DND-41 (cell line): ENCODE measurements at regions not wholly inside any gene's neighbourhood (a gene's known extent, or its start where the extent isn't known, plus 50 kb on each side); places are given as distances from the start of the nearest gene placed in this dataset.

Experiments
- ATAC-seq: fragments of 200-7000 bp; cut with Tn5 transposase; 3 replicates; pipeline ENCODE4 v1.9.1; 2021; ENCODE audit warnings: low read depth; ENCODE audit not compliant: insufficient read depth
- DNase-seq: peaks from one replicate; pipeline ENCODE4 v3.0.0-alpha.2; 2020
- H2AFZ ChIP-seq: 2 replicates; pipeline ENCODE4 v1.6.0; 2012; ENCODE audit warnings: low read depth, low read length
- H3K27ac ChIP-seq: 2 replicates; pipeline ENCODE4 v1.5.1; 2012; ENCODE audit warnings: low read length, inconsistent platforms
- H3K27me3 ChIP-seq: fragments of 200-600 bp; sonication (generic); 2 replicates; pipeline ENCODE4 v1.6.0; 2012; ENCODE audit warnings: low read length, mild to moderate bottlenecking, inconsistent platforms; ENCODE audit not compliant: insufficient read depth, poor library complexity
- H3K36me3 ChIP-seq: 2 replicates; pipeline ENCODE4 v1.5.1; 2012; ENCODE audit warnings: low read length, inconsistent platforms; ENCODE audit not compliant: insufficient read depth
- H3K4me1 ChIP-seq: 2 replicates; pipeline ENCODE4 v1.5.1; 2012; ENCODE audit warnings: mild to moderate bottlenecking, low read length; ENCODE audit not compliant: insufficient read depth
- H3K4me2 ChIP-seq: 2 replicates; pipeline ENCODE4 v1.6.0; 2012; ENCODE audit warnings: mild to moderate bottlenecking, moderate library complexity, low read length, inconsistent platforms; ENCODE audit not compliant: insufficient read depth
- H3K4me3 ChIP-seq, 2 experiments: fragments of 200-600 bp in 1 of 2; shearing (Covaris generic) in 1 of 2; 2 replicates each; pipeline ENCODE4 v1.5.1; 2012 to 2016; ENCODE audit warnings: inconsistent platforms in 2 of 2, low read length in 2 of 2, mild to moderate bottlenecking in 2 of 2, low read depth in 1 of 2, moderate library complexity in 1 of 2
- H3K79me2 ChIP-seq: 2 replicates; pipeline ENCODE4 v1.6.0; 2012; ENCODE audit warnings: low read length, inconsistent platforms; ENCODE audit not compliant: insufficient read depth
- H3K9ac ChIP-seq: 2 replicates; pipeline ENCODE4 v1.6.0; 2012; ENCODE audit warnings: low read depth, mild to moderate bottlenecking, inconsistent platforms, low read length, moderate library complexity
- H3K9me3 ChIP-seq: 2 replicates; pipeline ENCODE4 v1.5.1; 2012; ENCODE audit warnings: low read length, moderate library complexity, mild to moderate bottlenecking, inconsistent platforms; ENCODE audit not compliant: insufficient read depth, severe bottlenecking
- H4K20me1 ChIP-seq: 2 replicates; pipeline ENCODE4 v1.6.0; 2012; ENCODE audit warnings: low read length; ENCODE audit not compliant: insufficient read depth
- CTCF ChIP-seq: IDR thresholded peaks from 2 replicates; pipeline ENCODE4 v1.5.1; 2012; ENCODE audit warnings: borderline replicate concordance, low read length, moderate library complexity, mild to moderate bottlenecking; ENCODE audit not compliant: poor library complexity, severe bottlenecking; ENCODE audit errors: extremely low read depth
- EZH2 ChIP-seq: IDR thresholded peaks from 3 replicates; pipeline ENCODE4 v1.6.1; 2012; ENCODE audit warnings: borderline replicate concordance, low read depth, mild to moderate bottlenecking, moderate library complexity, low read length, inconsistent platforms; ENCODE audit not compliant: severe bottlenecking

- no peak overlapping the region for H3K4me2 ChIP-seq
- H3K27me3 ChIP-seq: no peaks in the 10 kb centered on the region
- no peak for ATAC-seq
- DNase-seq: no peak
- H3K36me3 ChIP-seq: no peaks in the 10 kb centered on the region
- H2AFZ ChIP-seq: no peak overlapping the region
- no peaks in the 10 kb centered on the region for H3K79me2 ChIP-seq
- no peak overlapping the region for H3K4me3 ChIP-seq
- H3K4me1 ChIP-seq: no peaks in the 10 kb centered on the region
- H3K9me3 ChIP-seq: no peaks in the 10 kb centered on the region
- no peaks in the 10 kb centered on the region; the same call in 1 of the 2 replicates for H4K20me1 ChIP-seq
- no peak for TF ChIP-seq EZH2
- TF ChIP-seq CTCF: no peak
- no peak overlapping the region for H3K27ac ChIP-seq
- H3K9ac ChIP-seq: no peak overlapping the region
Observed at GRCh38 chr16:11462036-11462435, 116.8 kb downstream of the RMI2 start.

- H3K9ac ChIP-seq: no peak overlapping the region
- ATAC-seq: no peak
- H3K4me3 ChIP-seq: no peak overlapping the region
- H3K27ac ChIP-seq: no peak overlapping the region
- H4K20me1 ChIP-seq: no peaks in the 10 kb centered on the region; the same call in 1 of the 2 replicates
- DNase-seq: no peak
- H3K4me2 ChIP-seq: no peak overlapping the region
- TF ChIP-seq EZH2 (no peak), CTCF (no peak)
- H3K27me3 ChIP-seq: no peaks in the 10 kb centered on the region
- no peaks in the 10 kb centered on the region for H3K9me3 ChIP-seq
- no peaks in the 10 kb centered on the region for H3K79me2 ChIP-seq
- H3K4me1 ChIP-seq: no peaks in the 10 kb centered on the region
- H2AFZ ChIP-seq: no peak overlapping the region
- no peaks in the 10 kb centered on the region for H3K36me3 ChIP-seq
Observed at GRCh38 chr16:11462861-11463260, 117.6 kb downstream of the RMI2 start.

GRCh38 chr16:11464241-11464640, 119.0 kb downstream of the RMI2 start:
- Histone ChIP-seq H3K4me2 (no peak overlapping the region), H3K9me3 (no peaks in the 10 kb centered on the region), H3K4me3 (no peak overlapping the region), H3K27ac (no peak overlapping the region), H3K27me3 (no peaks in the 10 kb centered on the region), H4K20me1 (no peaks in the 10 kb centered on the region; the same call in 1 of the 2 replicates), H3K9ac (no peak overlapping the region), H3K36me3 (no peaks in the 10 kb centered on the region), H3K79me2 (no peaks in the 10 kb centered on the region), H3K4me1 (no peaks in the 10 kb centered on the region), H2AFZ (no peak overlapping the region)
- ATAC-seq (no peak), DNase-seq (no peak)
- no peak for TF ChIP-seq EZH2
- TF ChIP-seq CTCF: no peak

- H3K36me3 ChIP-seq: no peaks in the 10 kb centered on the region
- no peak overlapping the region for H2AFZ ChIP-seq
- H3K4me1 ChIP-seq: no peaks in the 10 kb centered on the region
- no peak overlapping the region for H3K27ac ChIP-seq
- DNase-seq (no peak), ATAC-seq (no peak)
- no peaks in the 10 kb centered on the region for H3K27me3 ChIP-seq
- no peaks in the 10 kb centered on the region for H3K9me3 ChIP-seq
- TF ChIP-seq EZH2 (no peak), CTCF (no peak)
- no peak overlapping the region for H3K4me2 ChIP-seq
- H3K79me2 ChIP-seq: no peaks in the 10 kb centered on the region
- H4K20me1 ChIP-seq: no peaks in the 10 kb centered on the region
- H3K4me3 ChIP-seq: no peak overlapping the region
- H3K9ac ChIP-seq: no peak overlapping the region
Observed at GRCh38 chr16:11465675-11466074, 120.4 kb downstream of the RMI2 start.
